ENCODE measurements at regions not wholly inside any gene's neighbourhood (a gene's known extent, or its start where the extent isn't known, plus 50 kb on each side); places are given as distances from the start of the nearest gene placed in this dataset.

DNA sequence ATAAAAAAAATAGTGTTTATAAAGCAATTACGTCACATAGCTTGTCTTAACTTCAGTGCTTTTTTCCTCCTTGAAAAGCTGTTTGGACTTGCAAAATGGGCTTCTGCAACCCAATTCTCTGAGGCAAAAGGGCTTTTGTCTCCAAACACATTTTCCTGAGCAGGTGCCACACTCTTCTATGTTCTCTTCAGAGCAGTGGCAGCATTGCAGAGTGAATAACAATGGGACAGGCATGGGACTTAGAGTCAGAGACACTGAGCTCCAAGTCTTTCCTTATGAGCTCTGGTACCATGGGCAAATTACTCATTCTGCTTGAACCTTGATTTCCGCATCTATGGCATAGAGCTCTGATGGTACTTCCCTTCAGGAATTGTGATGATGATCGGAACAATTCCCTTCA, 149.0 kb downstream of the ARL6IP6 start:
- H3K36me3 Mint-ChIP-seq (ENCODE audit: low read depth): no peaks in the 10 kb centered on the region

DNA sequence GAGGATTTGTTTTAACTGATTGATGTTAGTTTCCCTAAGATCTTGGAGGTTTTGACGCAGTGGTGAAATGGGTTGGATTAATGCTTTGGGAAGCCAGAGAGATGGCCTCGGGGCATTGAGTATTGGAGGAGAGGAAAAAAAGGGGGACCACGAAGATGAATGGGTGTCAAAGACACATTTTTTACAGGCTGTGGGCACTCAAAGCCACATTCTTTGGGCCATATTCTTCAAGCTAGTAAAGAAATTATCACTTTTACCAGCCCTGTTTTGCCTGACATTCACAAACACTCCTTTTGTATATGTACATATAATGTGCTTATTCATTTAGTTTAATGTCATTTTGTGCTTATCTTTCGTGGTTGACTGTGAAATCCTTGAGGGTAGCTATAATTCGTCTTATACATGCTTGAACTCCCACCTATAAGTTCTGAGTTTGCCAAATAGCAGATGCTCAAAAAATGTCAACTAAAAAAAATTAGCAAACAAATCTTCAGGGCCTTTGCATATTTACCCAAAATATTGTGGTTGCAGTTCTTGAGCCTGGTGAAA, 146.3 kb downstream of the ARL6IP6 start:
- Mint-ChIP-seq H3K27me3 (no peaks in the 10 kb centered on the region), H3K27ac (no peak overlapping the region), H3K9me3 (peaks cover 27% of the 10 kb centered on the region), H3K36me3 (ENCODE audit: low read depth) (no peaks in the 10 kb centered on the region), H3K4me3 (no peak overlapping the region), H3K4me1 (ENCODE audit: low read depth) (no peaks in the 10 kb centered on the region)
- intact Hi-C loops (cut with micrococcal nuclease): loop anchor here (5.0 kb wide), 2 partner anchors 613 to 653 kb away; partner anchors contain the start of gene RPRM

More for the DNA sequence above, 149.0 kb downstream of the ARL6IP6 start:
- no peak overlapping the region for H3K27ac Mint-ChIP-seq
- H3K4me1 Mint-ChIP-seq (ENCODE audit: low read depth): no peaks in the 10 kb centered on the region
- H3K27me3 Mint-ChIP-seq: no peaks in the 10 kb centered on the region
- peaks cover 15% of the 10 kb centered on the region for H3K9me3 Mint-ChIP-seq
- intact Hi-C loops (cut with micrococcal nuclease): no loop called here
- no peak overlapping the region for H3K4me3 Mint-ChIP-seq

DNA sequence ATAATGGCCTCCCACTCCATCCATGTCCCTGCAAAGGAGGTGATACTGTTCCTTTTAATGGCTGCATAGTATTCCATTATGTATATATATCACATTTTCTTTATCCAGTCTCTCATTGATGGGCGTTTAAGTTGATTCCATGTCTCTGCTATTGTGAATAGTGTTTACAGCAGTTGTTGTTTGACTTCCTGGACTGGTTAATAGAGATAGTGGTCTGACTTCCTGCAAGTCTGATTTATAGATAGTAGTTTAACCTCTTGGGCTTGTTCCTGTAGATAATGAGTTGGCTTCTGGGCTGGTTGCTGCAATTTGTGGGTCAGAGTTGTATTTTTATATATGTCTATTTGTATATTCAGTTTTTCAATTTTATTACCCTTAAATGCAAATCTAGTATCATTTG, 145.4 kb downstream of the ARL6IP6 start:
- intact Hi-C loops (cut with micrococcal nuclease): loop anchor here (5.0 kb wide), 2 partner anchors 613 to 653 kb away; partner anchors contain the start of gene RPRM
- no peak overlapping the region for H3K27ac Mint-ChIP-seq
- H3K36me3 Mint-ChIP-seq (ENCODE audit: low read depth): no peaks in the 10 kb centered on the region
- H3K9me3 Mint-ChIP-seq: peaks cover 27% of the 10 kb centered on the region
- no peaks in the 10 kb centered on the region for H3K27me3 Mint-ChIP-seq
- no peak overlapping the region for H3K4me3 Mint-ChIP-seq
- no peaks in the 10 kb centered on the region for H3K4me1 Mint-ChIP-seq (ENCODE audit: low read depth)

DNA sequence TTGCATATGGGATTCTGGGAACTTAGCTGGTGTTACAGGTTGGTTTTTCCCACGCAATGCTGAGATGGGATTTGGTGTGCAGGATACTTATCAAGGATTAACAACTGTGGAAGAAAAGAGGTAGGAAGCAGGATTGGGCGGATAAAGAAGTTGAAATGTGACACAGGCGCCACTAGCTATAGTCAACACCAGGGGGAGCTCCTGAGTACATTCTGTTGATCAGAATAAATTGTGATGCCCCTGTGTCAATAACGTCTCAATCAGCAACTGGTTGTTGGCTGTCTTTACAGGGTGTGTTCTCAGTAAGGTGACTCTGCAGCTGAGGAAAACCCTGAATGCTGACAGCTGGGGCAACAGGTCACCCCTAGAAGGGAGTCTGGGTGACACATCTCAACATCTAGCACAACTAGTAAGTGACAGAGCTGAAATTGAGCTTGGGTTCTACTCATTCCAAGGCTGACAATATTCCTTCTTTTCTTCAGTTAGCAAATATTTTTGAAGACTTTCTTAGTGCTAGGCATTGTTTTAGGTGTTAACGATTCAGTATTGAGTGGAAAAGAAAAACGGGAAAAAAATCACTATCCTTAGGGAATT, 143.0 kb downstream of the ARL6IP6 start:
- Mint-ChIP-seq H3K4me3 (no peak overlapping the region), H3K4me1 (ENCODE audit: low read depth) (no peaks in the 10 kb centered on the region), H3K36me3 (ENCODE audit: low read depth) (no peaks in the 10 kb centered on the region), H3K27ac (no peak overlapping the region), H3K27me3 (no peaks in the 10 kb centered on the region), H3K9me3 (peaks cover 27% of the 10 kb centered on the region)
- intact Hi-C loops (cut with micrococcal nuclease): loop anchor here (5.0 kb wide), 2 partner anchors 616 to 656 kb away; partner anchors contain the start of gene RPRM

DNA sequence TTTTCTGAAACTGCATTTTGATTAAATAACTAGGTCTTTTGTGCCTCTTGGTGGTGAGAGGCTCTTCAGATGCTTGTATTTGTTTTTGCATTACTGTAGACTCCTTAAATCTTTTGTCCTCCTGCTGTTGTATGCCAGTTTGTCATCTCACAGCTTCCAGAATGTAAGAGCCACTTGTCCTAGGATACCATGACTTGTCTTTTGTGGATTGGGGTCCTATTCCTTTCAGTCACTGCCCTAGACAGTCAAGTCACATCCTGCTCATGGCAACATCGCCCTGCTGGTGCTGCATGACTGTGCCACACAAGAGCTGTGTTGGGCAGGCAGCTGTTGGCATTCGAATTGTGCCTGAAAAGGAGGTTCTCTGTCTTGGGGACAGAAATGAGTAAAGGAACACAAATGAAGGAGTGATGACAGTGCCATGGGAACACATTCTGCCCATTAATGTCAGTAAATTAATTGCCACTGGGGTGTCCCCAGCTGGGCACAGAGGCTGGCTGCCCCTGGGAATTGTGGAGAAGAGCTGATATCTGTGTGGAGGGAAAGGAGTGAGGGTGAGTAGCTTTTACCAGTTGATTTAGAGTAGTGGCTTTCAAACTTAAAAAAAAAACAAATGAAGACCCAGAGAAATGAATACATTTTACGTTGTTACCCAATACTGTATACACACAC, 140.3 kb downstream of the ARL6IP6 start:
- H3K27ac Mint-ChIP-seq: no peak overlapping the region
- H3K9me3 Mint-ChIP-seq: peaks cover 24% of the 10 kb centered on the region
- intact Hi-C loops (cut with micrococcal nuclease): no loop called here
- no peaks in the 10 kb centered on the region for H3K4me1 Mint-ChIP-seq (ENCODE audit: low read depth)
- H3K4me3 Mint-ChIP-seq: no peak overlapping the region
- H3K36me3 Mint-ChIP-seq (ENCODE audit: low read depth): no peaks in the 10 kb centered on the region
- H3K27me3 Mint-ChIP-seq: no peaks in the 10 kb centered on the region

DNA sequence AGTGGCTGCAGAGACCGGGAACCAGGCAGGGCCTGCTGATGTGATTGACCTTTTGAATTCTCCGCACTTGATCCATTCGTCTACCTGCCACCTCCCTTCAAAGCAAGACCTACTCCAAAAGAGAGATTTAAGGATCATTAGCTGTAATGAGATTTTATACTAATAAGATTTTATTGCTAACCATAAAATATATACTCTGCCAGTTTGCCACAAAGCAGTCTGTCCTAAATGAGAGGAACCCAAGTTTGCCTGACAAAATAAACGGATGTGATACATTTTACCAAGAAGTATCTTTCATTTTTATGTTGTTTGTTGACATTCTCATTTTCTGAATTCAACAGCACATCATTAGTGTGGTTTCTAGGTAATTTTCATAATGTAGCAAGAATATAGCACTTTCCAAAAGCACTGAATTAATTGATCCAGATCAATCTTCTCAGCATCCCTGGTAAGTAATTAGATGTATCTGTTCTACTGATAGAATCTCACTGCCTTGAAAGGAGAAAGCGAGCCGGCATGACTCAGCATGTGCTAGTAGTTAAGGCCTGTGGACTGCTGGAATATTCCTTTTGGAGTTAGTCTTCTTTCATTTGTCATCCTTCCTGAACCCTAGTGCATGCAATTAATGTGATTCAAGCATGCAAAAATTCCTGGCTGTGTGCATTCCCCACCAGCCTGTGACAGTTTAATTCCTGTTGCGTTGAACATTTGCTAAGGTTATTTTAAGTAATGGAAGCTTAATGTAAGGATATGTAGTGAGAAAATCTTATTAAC, 128.5 kb downstream of the ARL6IP6 start:
- H3K4me1 Mint-ChIP-seq (ENCODE audit: low read depth): no peaks in the 10 kb centered on the region
- H3K4me3 Mint-ChIP-seq: no peak overlapping the region
- H3K9me3 Mint-ChIP-seq: peaks cover 9% of the 10 kb centered on the region
- intact Hi-C loops (cut with micrococcal nuclease): no loop called here
- H3K27me3 Mint-ChIP-seq: no peaks in the 10 kb centered on the region
- H3K36me3 Mint-ChIP-seq (ENCODE audit: low read depth): no peaks in the 10 kb centered on the region
- no peak overlapping the region for H3K27ac Mint-ChIP-seq

DNA sequence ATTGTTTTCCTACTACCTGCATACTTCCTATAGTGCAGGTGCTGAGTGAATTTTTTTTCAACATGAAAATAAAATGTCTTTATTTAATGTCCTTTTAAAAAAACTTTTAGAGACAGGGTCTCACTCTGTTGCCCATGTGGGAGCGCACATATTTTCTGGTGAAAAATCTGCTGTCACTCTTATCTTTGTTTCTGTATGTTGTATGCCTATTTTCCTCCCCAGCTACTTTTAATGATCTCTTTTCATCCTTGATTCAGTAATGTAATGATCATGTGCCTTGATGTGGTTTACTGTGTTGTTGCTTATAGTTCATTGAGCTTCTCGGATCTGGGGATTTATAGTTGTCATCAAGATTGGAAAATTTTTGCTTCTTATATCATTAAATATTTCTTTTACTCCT, 117.3 kb downstream of the ARL6IP6 start:
- intact Hi-C loops (cut with micrococcal nuclease): no loop called here
- H3K4me3 Mint-ChIP-seq: no peak overlapping the region
- H3K4me1 Mint-ChIP-seq (ENCODE audit: low read depth): no peaks in the 10 kb centered on the region
- H3K36me3 Mint-ChIP-seq (ENCODE audit: low read depth): no peaks in the 10 kb centered on the region
- peaks cover 8% of the 10 kb centered on the region for H3K9me3 Mint-ChIP-seq
- H3K27ac Mint-ChIP-seq: no peak overlapping the region
- H3K27me3 Mint-ChIP-seq: no peaks in the 10 kb centered on the region

DNA sequence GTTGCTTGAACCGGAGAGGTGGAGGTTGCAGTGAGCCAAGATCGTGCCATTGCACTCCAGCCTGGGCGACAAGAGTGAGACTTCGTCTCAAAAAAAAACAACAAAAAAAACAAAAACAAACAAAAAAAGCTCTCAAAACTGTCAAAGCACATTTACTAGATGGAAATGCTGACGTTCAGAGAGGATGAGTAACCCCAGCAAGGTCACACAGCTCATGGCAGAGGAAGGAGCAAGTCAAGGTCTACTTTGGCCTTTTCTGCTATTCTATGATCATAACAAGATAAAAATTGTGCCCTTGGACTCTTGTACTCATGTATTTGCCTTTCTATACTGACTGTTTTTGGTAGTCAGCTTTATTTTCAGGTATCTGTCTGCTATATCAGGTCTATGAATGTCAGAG, 109.5 kb downstream of the ARL6IP6 start:
- Mint-ChIP-seq H3K27me3 (no peaks in the 10 kb centered on the region), H3K36me3 (ENCODE audit: low read depth) (no peaks in the 10 kb centered on the region), H3K4me1 (ENCODE audit: low read depth) (no peaks in the 10 kb centered on the region), H3K9me3 (no peaks in the 10 kb centered on the region), H3K4me3 (no peak overlapping the region), H3K27ac (no peak overlapping the region)
- intact Hi-C loops (cut with micrococcal nuclease): no loop called here

DNA sequence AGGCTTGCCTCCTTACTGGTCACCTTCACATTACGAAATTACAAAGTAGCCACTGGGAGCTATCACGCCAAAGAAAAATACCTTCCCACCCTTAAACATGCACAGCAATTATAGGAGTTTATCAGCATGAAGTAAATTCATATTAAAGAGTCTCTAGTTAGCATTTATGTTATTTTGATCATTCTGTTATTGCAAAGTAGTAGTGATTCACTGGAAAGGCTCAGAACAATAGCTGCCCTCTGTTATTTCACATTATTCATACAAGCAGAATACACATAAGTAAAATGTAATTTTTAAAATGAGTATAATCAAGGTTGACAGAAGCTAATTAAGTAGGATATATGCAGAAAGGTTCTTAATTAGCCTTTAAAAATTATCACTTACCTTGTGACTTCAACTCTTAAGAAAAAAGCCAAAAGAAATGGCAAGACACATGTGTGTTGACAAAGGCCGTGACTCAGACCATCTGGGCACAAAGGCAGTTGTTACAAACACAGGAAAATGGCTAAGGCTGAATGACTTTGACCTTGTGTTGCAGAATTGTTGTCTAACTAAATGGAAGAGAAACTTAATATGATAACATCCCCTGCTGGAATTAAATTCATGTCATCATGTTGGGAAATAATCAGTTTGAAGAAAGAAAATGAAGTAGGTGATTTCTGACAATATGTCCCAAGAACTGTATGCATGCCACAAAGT, 108.3 kb downstream of the ARL6IP6 start:
- intact Hi-C loops (cut with micrococcal nuclease): no loop called here
- Mint-ChIP-seq H3K36me3 (ENCODE audit: low read depth) (no peaks in the 10 kb centered on the region), H3K27ac (no peak overlapping the region), H3K4me3 (no peak overlapping the region), H3K27me3 (no peaks in the 10 kb centered on the region), H3K4me1 (ENCODE audit: low read depth) (no peaks in the 10 kb centered on the region), H3K9me3 (no peaks in the 10 kb centered on the region)

DNA sequence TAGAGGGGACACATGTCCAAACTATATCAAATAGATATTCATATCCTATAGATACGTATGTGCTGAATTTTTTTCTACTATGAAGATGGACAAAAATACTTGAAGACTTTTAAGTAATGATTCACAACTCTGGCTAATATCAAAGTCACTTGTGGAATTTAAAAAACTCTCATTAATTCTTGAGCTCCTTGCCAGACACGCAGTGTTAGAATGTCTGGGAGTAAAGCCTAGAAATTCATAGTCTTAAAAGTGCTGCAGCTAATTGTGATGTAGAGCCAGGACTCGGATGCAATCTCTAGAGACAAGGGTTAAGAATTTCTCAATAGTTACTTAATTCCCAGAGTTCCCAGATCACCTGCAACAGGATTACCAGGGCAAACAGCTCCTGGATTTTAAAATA, 107.4 kb downstream of the ARL6IP6 start:
- Mint-ChIP-seq H3K27me3 (no peaks in the 10 kb centered on the region), H3K4me3 (no peak overlapping the region)
- intact Hi-C loops (cut with micrococcal nuclease): no loop called here

DNA sequence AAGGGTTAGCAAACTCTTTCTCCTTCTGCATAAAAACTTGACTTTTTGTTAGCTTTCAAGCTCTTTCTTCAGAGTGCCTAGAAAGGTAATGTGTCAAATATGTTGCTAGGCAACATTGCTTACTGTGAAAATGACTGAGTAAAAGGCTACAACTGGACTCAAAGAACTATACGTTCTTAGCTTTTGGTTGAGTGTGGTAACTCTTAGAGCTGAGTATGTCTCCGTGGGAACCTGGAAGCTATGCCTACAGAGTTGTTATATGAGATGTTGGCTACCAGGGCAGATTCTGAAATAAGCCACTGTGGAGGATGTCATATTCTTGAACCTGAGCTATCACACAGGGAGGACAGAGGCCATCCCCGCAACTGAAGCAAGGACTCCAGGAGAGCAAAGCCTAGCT, 105.5 kb downstream of the ARL6IP6 start:
- H3K4me1 Mint-ChIP-seq (ENCODE audit: low read depth): no peaks in the 10 kb centered on the region
- H3K4me3 Mint-ChIP-seq: no peak overlapping the region
- H3K9me3 Mint-ChIP-seq: no peaks in the 10 kb centered on the region
- no peaks in the 10 kb centered on the region for H3K27me3 Mint-ChIP-seq
- H3K27ac Mint-ChIP-seq: no peak overlapping the region
- no peaks in the 10 kb centered on the region for H3K36me3 Mint-ChIP-seq (ENCODE audit: low read depth)
- intact Hi-C loops (cut with micrococcal nuclease): no loop called here

More for the DNA sequence above, 107.4 kb downstream of the ARL6IP6 start:
- H3K4me1 Mint-ChIP-seq (ENCODE audit: low read depth): no peaks in the 10 kb centered on the region
- H3K9me3 Mint-ChIP-seq: no peaks in the 10 kb centered on the region
- H3K36me3 Mint-ChIP-seq (ENCODE audit: low read depth): no peaks in the 10 kb centered on the region
- H3K27ac Mint-ChIP-seq: no peak overlapping the region

DNA sequence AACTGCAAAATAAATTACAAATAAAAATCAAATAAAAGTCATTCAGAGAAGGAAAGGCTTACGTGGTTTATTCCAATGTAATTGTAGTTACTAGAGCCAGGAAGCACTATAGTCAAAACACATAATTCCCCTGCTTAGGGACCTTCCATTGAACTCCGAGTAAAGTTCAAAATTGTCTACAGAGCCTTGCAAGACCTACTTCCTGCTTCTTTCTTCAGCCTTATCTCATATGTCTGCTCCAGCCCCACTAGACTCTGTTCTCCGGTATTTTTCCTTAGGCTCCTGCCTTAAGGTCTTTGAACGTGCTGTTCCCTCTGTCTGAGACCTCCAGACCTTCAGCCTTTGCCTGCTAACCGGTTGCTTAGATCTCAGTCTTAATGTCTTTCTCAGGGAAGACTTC, 104.3 kb downstream of the ARL6IP6 start:
- no peak overlapping the region for H3K27ac Mint-ChIP-seq
- H3K9me3 Mint-ChIP-seq: no peaks in the 10 kb centered on the region
- no peaks in the 10 kb centered on the region for H3K4me1 Mint-ChIP-seq (ENCODE audit: low read depth)
- H3K36me3 Mint-ChIP-seq (ENCODE audit: low read depth): no peaks in the 10 kb centered on the region
- no peaks in the 10 kb centered on the region for H3K27me3 Mint-ChIP-seq
- intact Hi-C loops (cut with micrococcal nuclease): no loop called here
- no peak overlapping the region for H3K4me3 Mint-ChIP-seq

DNA sequence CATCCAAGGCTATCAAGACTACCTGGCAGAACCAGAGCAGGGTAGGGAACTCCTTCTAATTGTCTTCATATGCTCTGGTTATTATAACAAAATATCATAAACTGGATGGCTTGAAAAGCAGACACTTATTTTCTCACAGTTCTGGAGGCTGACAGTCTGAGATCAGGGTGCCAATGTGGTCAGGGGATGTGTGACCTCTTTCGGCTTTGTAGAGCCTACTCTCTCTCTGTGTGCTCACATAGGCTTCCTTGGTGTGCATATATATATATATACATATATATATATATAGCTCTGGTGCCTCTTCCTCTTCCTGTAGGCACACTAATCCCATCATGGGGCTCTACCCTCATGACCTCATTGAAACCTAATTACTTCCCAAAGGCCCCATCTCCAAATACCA, 101.6 kb downstream of the ARL6IP6 start:
- no peak overlapping the region for H3K4me3 Mint-ChIP-seq
- no peaks in the 10 kb centered on the region for H3K27me3 Mint-ChIP-seq
- H3K9me3 Mint-ChIP-seq: no peaks in the 10 kb centered on the region
- H3K27ac Mint-ChIP-seq: no peak overlapping the region
- intact Hi-C loops (cut with micrococcal nuclease): no loop called here
- H3K4me1 Mint-ChIP-seq (ENCODE audit: low read depth): no peaks in the 10 kb centered on the region
- no peaks in the 10 kb centered on the region for H3K36me3 Mint-ChIP-seq (ENCODE audit: low read depth)

Data from dendritic cell treated with granulocyte-macrophage colony-stimulating factor and Interleukin-4, amounts not matched to agents 40 ng/mL and 50 ng/mL, for 4 days (primary cell).